ENCODE measurements at regions not wholly inside any gene's neighbourhood (a gene's known extent, or its start where the extent isn't known, plus 50 kb on each side); places are given as distances from the start of the nearest gene placed in this dataset.

- DNase-seq (ENCODE audit: low spot score): no peak
- no peaks in the 10 kb centered on the region for H3K4me1 ChIP-seq (ENCODE audit: control insufficient read depth in 4 of 4, insufficient read depth in 4 of 4, low read length in 3 of 4)
- no peaks in the 10 kb centered on the region for H3K27me3 ChIP-seq (ENCODE audit: control insufficient read depth in 4 of 4, insufficient read depth in 4 of 4, low read length in 3 of 4)
- no peak overlapping the region for H3K4me3 ChIP-seq (ENCODE audit: low read depth in 1 of 3, low read length in 3 of 3)
- no peaks in the 10 kb centered on the region for H3K36me3 ChIP-seq (ENCODE audit: control insufficient read depth in 4 of 4, insufficient read depth in 3 of 4, low read depth in 1 of 4, low read length in 3 of 4)
- WGBS: 82% methylated on average over 3 of the region's 3 CpGs
- no peak for TF ChIP-seq SP1 (IDR thresholded peaks at IDR 0.05)
- no peak for TF ChIP-seq HNF4G (IDR thresholded peaks at IDR 0.05)
- TF ChIP-seq ZBTB33 (IDR thresholded peaks at IDR 0.05): no peak
- no peak for TF ChIP-seq NR2F2 (IDR thresholded peaks at IDR 0.05)
- no peak for TF ChIP-seq EGR1 (IDR thresholded peaks at IDR 0.05; ENCODE audit: low read depth in 2 of 2)
- no peak for TF ChIP-seq RAD21 (IDR thresholded peaks at IDR 0.05)
- TF ChIP-seq YY1 (IDR thresholded peaks at IDR 0.05): no peak
- no peak for TF ChIP-seq JUND (IDR thresholded peaks at IDR 0.05)
- TF ChIP-seq TAF1 (conservative IDR thresholded peaks at IDR 0.05): no peak
- TF ChIP-seq MAX (IDR thresholded peaks at IDR 0.05): no peak
- TF ChIP-seq REST (IDR thresholded peaks at IDR 0.05): no peak
- TF ChIP-seq HNF4A (conservative IDR thresholded peaks at IDR 0.05): no peak
- TF ChIP-seq RXRA (IDR thresholded peaks at IDR 0.05): no peak
- no peak for TF ChIP-seq FOXA2 (IDR thresholded peaks at IDR 0.05)
- H3K27ac ChIP-seq (ENCODE audit: low read depth in 1 of 2, low read length in 2 of 2): no peak overlapping the region
- H3K9ac ChIP-seq (ENCODE audit: low read depth in 1 of 2, low read length in 2 of 2): no peak overlapping the region
- H3K9me3 ChIP-seq (ENCODE audit: control insufficient read depth in 4 of 4, low read length in 3 of 4): no peaks in the 10 kb centered on the region
Measured at GRCh38 chr9:85130764-85131163, 461.2 kb downstream of the NTRK2 start.

- DNase-seq (ENCODE audit: low spot score): no peak
- H3K4me3 ChIP-seq (ENCODE audit: low read depth in 1 of 3, low read length in 3 of 3): no peak overlapping the region
- no peak overlapping the region for H3K9ac ChIP-seq (ENCODE audit: low read depth in 1 of 2, low read length in 2 of 2)
- H3K4me1 ChIP-seq (ENCODE audit: control insufficient read depth in 4 of 4, insufficient read depth in 4 of 4, low read length in 3 of 4): no peaks in the 10 kb centered on the region
- no peaks in the 10 kb centered on the region for H3K36me3 ChIP-seq (ENCODE audit: control insufficient read depth in 4 of 4, insufficient read depth in 3 of 4, low read depth in 1 of 4, low read length in 3 of 4)
- no peak for TF ChIP-seq MAX (IDR thresholded peaks at IDR 0.05)
- no peak for TF ChIP-seq HNF4G (IDR thresholded peaks at IDR 0.05)
- TF ChIP-seq HNF4A (conservative IDR thresholded peaks at IDR 0.05): no peak
- no peak for TF ChIP-seq RAD21 (IDR thresholded peaks at IDR 0.05)
- no peak for TF ChIP-seq ATF3 (IDR thresholded peaks at IDR 0.05)
- H3K9me3 ChIP-seq (ENCODE audit: control insufficient read depth in 4 of 4, low read length in 3 of 4): no peaks in the 10 kb centered on the region
- 74% methylated on average over 2 of the region's 2 CpGs for WGBS
- H3K27me3 ChIP-seq (ENCODE audit: control insufficient read depth in 4 of 4, insufficient read depth in 4 of 4, low read length in 3 of 4): no peaks in the 10 kb centered on the region
- no peak overlapping the region for H3K27ac ChIP-seq (ENCODE audit: low read depth in 1 of 2, low read length in 2 of 2)
Measured at GRCh38 chr9:85130260-85130659, 460.7 kb downstream of the NTRK2 start.
